VCaP (cell line): ENCODE measurements at regions not wholly inside any gene's neighbourhood (a gene's known extent, or its start where the extent isn't known, plus 50 kb on each side); places are given as distances from the start of the nearest gene placed in this dataset.

ENCODE experiments used
- H3K27ac ChIP-seq: fragments of 450-650 bp; 2 replicates; pipeline ENCODE4 v1.5.1; 2017
- TF ChIP-seq, protein P1 (sequence below): fragments of 450-650 bp; conservative IDR thresholded peaks from 2 replicates; pipeline ENCODE4 v1.5.1; 2017; ENCODE audit warnings: mild to moderate bottlenecking, moderate library complexity

DNA sequence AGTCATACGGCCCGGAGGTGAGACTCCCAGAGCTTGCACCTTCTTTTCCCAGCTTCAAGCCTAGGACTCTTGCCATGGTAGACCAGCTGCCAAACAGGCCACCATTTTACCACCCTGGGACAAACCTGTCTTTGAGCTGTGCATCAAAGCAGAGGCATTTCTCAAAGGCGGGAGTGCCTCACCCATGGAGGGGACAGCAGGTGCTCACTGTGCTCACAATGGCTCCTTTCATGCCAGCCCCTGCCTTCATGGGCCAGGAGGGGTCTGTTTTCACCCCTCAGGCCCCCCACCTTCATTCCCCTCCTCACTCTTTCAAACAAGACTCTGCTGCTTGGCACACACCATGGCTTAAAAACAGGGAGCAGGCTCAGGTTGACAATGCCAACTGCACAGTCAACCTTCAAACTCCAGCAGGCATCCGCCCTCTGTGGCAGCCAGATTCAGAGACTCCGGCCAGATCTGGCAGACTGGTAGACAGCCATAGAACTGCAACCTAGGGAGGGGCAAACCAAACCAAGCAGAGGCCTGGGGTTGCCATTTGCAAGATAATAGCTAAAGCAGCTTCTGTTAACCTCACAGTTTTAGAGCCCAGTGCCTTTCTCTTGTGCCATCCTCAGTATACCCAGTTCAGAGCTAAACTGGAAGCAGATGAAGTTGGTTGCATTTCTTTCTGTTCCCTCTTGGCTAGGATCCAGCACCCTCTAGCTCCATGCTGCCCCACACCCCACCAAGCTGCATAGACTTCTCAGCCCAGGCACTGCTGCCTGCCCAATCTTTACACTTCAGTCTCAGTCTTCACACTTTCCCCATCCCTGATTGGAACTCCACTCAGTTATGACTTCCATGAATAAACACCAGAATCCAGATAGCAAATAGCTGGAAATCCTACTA is 93.9 kb upstream of the SPATA13 start:
- TF ChIP-seq, protein P1, sequence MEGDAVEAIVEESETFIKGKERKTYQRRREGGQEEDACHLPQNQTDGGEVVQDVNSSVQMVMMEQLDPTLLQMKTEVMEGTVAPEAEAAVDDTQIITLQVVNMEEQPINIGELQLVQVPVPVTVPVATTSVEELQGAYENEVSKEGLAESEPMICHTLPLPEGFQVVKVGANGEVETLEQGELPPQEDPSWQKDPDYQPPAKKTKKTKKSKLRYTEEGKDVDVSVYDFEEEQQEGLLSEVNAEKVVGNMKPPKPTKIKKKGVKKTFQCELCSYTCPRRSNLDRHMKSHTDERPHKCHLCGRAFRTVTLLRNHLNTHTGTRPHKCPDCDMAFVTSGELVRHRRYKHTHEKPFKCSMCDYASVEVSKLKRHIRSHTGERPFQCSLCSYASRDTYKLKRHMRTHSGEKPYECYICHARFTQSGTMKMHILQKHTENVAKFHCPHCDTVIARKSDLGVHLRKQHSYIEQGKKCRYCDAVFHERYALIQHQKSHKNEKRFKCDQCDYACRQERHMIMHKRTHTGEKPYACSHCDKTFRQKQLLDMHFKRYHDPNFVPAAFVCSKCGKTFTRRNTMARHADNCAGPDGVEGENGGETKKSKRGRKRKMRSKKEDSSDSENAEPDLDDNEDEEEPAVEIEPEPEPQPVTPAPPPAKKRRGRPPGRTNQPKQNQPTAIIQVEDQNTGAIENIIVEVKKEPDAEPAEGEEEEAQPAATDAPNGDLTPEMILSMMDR: no peak
- H3K27ac ChIP-seq: no peak overlapping the region

DNA sequence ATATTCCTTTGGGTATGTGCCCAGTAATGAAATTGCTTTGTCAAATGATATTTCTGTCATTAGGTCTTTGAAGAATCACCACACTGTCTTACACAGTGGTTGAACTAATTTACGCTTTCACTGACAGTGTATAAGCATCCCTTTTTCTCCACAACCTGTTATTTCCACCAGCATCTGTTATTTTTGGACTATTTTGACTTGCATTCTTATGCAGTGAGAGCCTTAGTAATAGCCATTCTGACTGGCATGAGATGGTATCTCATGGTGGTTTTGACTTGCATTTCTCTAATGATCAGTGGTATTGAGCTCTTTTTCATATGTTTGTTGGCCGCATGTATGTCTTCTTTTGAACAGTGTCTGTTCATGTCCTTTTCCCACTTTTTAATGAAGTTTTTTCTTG is 92.0 kb upstream of the SPATA13 start:
- H3K27ac ChIP-seq: no peak overlapping the region
- TF ChIP-seq, protein P1: no peak

DNA sequence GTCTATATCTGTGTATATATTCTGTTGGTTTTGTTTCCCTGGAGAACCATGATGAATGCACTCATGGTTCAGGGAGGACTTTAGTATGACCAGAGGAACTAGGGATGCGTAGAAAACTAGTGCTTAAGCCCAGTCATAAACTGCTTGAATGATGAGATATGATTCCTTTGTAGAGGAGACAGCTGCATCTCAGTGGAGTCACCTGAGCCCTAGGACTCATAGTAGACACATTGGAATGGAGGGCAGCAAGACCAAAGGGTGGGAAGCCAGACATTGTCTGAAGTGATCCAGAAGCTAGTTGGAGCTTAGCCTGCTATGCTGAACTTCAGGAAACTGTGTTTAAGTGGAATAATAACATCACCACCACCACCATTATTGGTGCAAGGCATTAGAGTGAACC is 89.5 kb upstream of the SPATA13 start:
- TF ChIP-seq, protein P1: no peak

DNA sequence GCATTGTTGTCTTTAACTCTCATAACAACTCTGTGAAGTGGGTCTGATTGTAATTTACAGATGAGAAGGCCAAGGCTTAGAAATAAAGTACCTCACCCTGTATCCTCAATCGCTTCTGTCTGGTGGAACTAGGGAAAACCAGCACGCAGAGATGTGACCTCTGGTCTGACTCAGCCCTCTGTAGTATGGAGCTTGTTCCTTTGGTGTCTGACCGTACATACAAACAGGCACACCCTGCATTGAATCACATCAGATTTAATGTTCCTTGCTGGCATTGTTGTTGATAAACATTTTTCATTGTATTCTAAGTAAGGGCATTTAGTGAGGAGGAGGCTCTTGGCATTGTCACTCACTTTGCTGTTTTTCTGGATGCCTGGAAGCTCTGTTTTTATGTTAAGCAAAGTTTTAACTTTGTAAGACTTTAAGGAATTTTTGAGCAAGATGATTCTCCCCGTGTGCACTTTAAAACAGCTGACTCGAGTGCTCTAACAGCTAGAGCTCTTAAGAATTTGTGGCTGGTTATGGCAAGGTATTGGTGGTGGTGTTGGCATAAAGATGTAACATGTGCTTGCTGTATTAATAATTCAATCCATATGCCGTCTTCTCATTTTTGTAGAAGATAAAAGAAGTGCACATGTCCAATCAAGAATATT is 89.0 kb upstream of the SPATA13 start:
- TF ChIP-seq, protein P1: no peak
- H3K27ac ChIP-seq: no peak overlapping the region

More for the DNA sequence above, 89.5 kb upstream of the SPATA13 start:
- H3K27ac ChIP-seq: no peak overlapping the region

DNA sequence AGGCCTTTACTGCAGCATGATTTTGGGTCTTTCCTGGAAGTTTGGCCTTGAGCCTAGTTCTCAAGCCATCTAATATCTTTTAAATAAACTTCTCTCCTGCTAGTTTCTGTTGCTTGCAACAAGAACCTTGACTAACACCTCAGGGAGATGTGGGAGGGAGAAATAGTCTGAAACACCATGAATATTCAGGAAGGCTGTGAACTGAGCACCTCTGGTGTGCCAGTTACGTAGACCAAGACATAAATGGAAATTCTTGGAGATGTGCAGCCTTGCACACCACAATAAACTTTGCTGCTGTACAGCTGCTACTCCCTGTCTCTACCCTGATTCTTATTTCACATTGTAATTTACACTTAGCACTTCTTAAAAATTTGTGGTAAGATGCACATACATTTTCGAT is 86.9 kb upstream of the SPATA13 start:
- TF ChIP-seq, protein P1: no peak
- no peak overlapping the region for H3K27ac ChIP-seq

DNA sequence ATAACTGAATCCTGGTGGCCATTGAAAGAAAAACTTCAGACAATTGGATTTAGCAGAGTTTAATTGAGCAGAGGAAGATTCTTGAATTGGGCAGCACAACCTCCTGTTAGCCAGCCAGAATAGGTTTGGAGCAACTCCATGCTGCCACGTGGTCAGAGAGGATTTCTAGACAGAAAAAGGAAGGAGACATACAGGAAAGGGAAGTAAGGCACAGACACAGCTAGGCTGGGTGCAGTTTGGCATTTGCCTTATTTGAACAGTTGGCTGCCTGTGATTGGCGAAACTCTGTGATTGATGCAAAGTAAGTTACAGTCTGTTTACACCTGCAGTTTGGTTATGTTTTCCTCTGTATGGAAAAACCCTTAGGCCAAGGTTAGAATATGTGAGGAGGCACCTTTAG is 85.8 kb upstream of the SPATA13 start:
- TF ChIP-seq, protein P1: no peak
- peak overlapping the region; percentile 90 for H3K27ac ChIP-seq

DNA sequence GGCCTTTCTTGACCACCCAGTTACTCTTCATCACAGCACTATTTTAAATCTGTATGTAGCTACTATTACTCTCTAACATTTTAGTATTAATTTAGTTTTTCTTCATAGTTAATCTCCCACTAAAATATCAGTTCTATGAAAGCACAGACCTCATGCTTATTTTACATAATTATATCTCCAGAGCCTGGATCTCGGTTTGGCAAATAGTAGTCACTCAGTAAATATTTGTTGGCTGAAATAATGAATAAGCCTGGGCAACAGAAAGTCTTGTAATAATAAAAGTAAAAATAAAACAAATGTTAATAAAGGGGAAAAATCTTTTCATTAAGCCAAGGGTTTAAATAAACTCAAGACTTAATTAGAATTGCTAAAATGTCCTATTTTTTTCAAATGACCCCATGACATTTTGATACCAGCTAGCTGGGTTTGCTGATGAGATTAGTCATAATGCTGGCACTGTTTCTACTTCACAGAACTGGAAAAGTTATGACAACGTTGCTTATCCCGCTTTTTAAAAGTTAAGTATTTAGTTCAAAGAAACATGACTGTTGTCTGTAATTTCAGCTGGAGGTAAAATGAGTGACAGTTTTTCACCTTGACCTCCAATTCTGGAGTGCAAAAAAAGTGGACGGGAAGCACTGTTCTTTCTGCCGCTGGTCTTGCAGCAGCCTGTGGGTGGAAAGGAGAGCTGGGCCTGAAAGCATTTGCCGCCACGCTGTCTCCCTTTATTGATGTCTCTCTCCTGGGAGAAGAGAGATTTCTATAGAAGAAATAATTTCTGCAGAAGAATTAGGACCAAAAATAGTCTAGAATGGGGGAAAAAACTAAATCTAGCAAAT is 85.2 kb upstream of the SPATA13 start:
- TF ChIP-seq, protein P1: no peak
- peak overlapping the region; percentile 90 for H3K27ac ChIP-seq
